BJ (cell line): ENCODE measurements at regions not wholly inside any gene's neighbourhood (a gene's known extent, or its start where the extent isn't known, plus 50 kb on each side); places are given as distances from the start of the nearest gene placed in this dataset.

Experiments
- CTCF ChIA-PET: fragments of 350-600 bp; formaldehyde crosslinking; extraction: SDS; loops from one replicate; lab custom pipeline; 2021; ENCODE audit warnings: antibody characterized with exemption, inconsistent platforms; lab: Yijun Ruan, JAX
- POLR2A ChIA-PET: fragments of 300-600 bp; sonication (Branson Sonifier 250); formaldehyde crosslinking; extraction: SDS; loops from one replicate; lab custom pipeline; 2021; ENCODE audit warnings: antibody characterized with exemption; lab: Charles Lee
- DNase-seq: peaks from one replicate; pipeline ENCODE4 v3.0.0-alpha.2; 2011; ENCODE audit warnings: low read depth
- H3K27me3 ChIP-seq: 2 replicates; pipeline ENCODE4 v1.6.0; 2011; ENCODE audit warnings: low read length; ENCODE audit not compliant: control insufficient read depth, insufficient read depth
- H3K36me3 ChIP-seq: 2 replicates; pipeline ENCODE4 v1.5.1; 2011; ENCODE audit warnings: low read length; ENCODE audit not compliant: control insufficient read depth, insufficient read depth
- H3K4me3 ChIP-seq: 2 replicates; pipeline ENCODE4 v1.5.1; 2011; ENCODE audit warnings: low read depth, mild to moderate bottlenecking, control low read depth, low read length
- CTCF ChIP-seq: IDR thresholded peaks from 2 replicates; pipeline ENCODE4 v1.5.1; 2011; ENCODE audit warnings: low read depth, mild to moderate bottlenecking, control low read depth, inconsistent platforms, low read length, moderate library complexity; ENCODE audit not compliant: insufficient read depth

DNA sequence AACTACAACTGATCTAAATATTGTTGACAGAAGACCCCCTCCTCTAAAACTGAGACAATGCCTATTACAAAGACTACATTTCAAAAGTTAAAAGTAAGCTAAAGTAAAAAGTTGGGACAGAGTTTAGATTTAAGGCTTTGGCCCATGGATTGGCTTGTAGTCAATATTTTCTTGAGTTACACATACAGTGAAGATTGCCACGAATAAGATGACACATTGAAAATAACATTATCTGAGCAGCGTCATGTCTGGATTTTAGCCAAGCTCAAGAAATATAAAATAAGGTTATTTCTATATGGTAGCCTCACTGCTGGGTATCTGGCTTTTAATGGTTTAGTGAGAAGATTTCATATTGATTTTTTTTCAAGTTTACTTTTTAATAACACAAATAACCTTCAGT is 266.2 kb upstream of the LDB2 start:
- Histone ChIP-seq H3K27me3 (no peaks in the 10 kb centered on the region), H3K36me3 (no peaks in the 10 kb centered on the region), H3K4me3 (no peak overlapping the region)
- POLR2A ChIA-PET = no interaction called here
- no peak for DNase-seq
- no peak for TF ChIP-seq CTCF
- CTCF ChIA-PET = no interaction called here

DNA sequence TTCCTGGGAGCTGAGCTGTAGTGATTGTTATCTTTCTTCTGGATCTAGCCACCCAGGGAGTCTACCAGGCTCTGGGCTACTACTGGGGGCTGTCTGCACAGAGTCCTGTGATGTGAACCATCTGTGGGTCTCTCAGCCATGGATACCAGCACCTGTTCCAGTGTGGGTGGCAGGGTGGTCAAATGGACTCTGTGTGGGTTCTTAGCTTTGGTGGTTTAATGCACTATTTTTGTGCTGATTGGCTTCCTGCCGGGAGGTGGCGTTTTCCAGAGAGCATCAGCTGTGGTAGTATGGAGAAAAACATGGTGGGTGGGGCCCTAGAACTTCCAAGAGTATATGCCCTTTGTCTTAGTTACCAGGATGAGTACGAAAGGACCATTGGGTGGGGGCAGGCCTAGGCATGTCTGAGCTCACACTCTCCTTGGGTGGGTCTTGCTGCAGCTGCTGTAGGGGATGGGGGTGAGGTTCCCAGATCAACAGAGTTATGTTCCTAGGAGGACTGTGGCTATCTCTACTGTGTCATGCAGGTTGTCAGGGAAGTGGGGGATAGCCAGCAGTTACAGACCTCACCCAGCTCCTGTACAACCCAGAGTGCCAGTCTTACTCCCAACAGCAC is 264.8 kb upstream of the LDB2 start:
- TF ChIP-seq CTCF = no peak
- ChIA-PET CTCF (interaction anchor here (0.5 kb wide), 1 partner anchor 471 kb away, joined by 3 read pairs; no protein-coding TSS in a partner anchor), POLR2A (no interaction called here)
- DNase-seq = no peak
- Histone ChIP-seq H3K4me3 (no peak overlapping the region), H3K36me3 (no peaks in the 10 kb centered on the region), H3K27me3 (no peaks in the 10 kb centered on the region)

- no peaks in the 10 kb centered on the region for H3K27me3 ChIP-seq
- DNase-seq = no peak
- no peak overlapping the region for H3K4me3 ChIP-seq
- TF ChIP-seq CTCF = no peak
- CTCF ChIA-PET = no interaction called here
- POLR2A ChIA-PET = no interaction called here
- H3K36me3 ChIP-seq = no peaks in the 10 kb centered on the region
These were observed 258.9 kb upstream of the LDB2 start for GRCh38 chr4:17157304-17157703.

GRCh38 chr4:17155486-17155885 is 257.0 kb upstream of the LDB2 start:
- H3K36me3 ChIP-seq = no peaks in the 10 kb centered on the region
- no peak for TF ChIP-seq CTCF
- CTCF ChIA-PET = no interaction called here
- no peak overlapping the region for H3K4me3 ChIP-seq
- POLR2A ChIA-PET = no interaction called here
- no peak for DNase-seq
- no peaks in the 10 kb centered on the region for H3K27me3 ChIP-seq

DNA sequence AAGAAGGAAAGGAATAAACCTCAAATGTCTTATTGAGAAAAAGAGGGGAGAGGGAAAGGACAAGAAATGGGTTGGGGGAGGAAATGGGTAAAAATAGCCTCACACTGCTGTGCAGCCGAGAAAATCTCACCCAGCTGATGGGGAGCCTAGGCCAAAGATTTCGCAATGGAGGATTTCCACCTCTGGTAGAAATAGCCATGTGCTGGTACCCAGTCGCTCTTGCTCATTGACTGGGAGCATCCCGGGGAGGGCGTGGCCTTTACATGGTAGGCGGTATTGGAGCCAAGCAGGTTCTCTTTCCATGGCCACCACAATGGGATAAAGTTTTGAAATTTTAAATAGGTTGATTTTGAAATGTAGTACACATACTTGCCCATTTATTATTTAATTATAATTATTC is 255.1 kb upstream of the LDB2 start:
- Histone ChIP-seq H3K4me3 (no peak overlapping the region), H3K27me3 (no peaks in the 10 kb centered on the region), H3K36me3 (no peaks in the 10 kb centered on the region)
- ChIA-PET POLR2A (no interaction called here), CTCF (no interaction called here)
- no peak for DNase-seq
- TF ChIP-seq CTCF = no peak
